ENCODE measurements at regions not wholly inside any gene's neighbourhood (a gene's known extent, or its start where the extent isn't known, plus 50 kb on each side); places are given as distances from the start of the nearest gene placed in this dataset.

GRCh38 chr17:33837281-33837680 is 417.8 kb upstream of the CCL2 start:
- POLR2A ChIA-PET = no interaction called here
- FAIRE-seq = no peak
- no peaks in the 10 kb centered on the region for H3K9me3 ChIP-seq (replicated peaks; ENCODE audit: control insufficient read depth, insufficient read depth, low read length)
- H3K9ac ChIP-seq (ENCODE audit: control insufficient read depth, insufficient read depth, low read length) = no peak overlapping the region
- no peaks in the 10 kb centered on the region; a peak in 1 of 4 replicates for H3K27me3 ChIP-seq (replicated peaks in 1 of 2; ENCODE audit: control insufficient read depth in 2 of 2, insufficient read depth in 2 of 2, low read length in 1 of 2)
- H3K4me3 ChIP-seq = no peak overlapping the region
- no peak for DNase-seq (ENCODE audit: low read depth, low spot score)
- no peaks in the 10 kb centered on the region for H3K36me3 ChIP-seq (ENCODE audit: control insufficient read depth in 2 of 2, insufficient read depth in 2 of 2, low read length in 1 of 2)
- no peaks in the 10 kb centered on the region for H3K79me2 ChIP-seq (ENCODE audit: control insufficient read depth, insufficient read depth, low read length)
- H3K27ac ChIP-seq (ENCODE audit: control insufficient read depth, insufficient read depth) = no peak overlapping the region
- H3K4me1 ChIP-seq (ENCODE audit: control insufficient read depth, insufficient read depth, low read length) = no peaks in the 10 kb centered on the region
- ATAC-seq = no peak
- RAD21 ChIA-PET (ENCODE audit: unreplicated experiment) = no interaction called here
- BruUV-seq (replicated peaks) = no TSS peak
- no peak overlapping the region for H3K4me2 ChIP-seq (ENCODE audit: control insufficient read depth, insufficient read depth)
- in situ Hi-C loops (cut with MboI) (no loop called here), intact Hi-C loops (cut with micrococcal nuclease; ENCODE audit: unreplicated experiment) (no loop called here)
- H2AFZ ChIP-seq (ENCODE audit: control insufficient read depth, low read depth, low read length) = no peak overlapping the region
- CTCF ChIA-PET = no interaction called here
- no peaks in the 10 kb centered on the region for H4K20me1 ChIP-seq (ENCODE audit: control insufficient read depth, insufficient read depth)
- SMC1A ChIA-PET (ENCODE audit: uncharacterized antibody, unreplicated experiment) = no interaction called here
- TF ChIP-seq, protein P1, sequence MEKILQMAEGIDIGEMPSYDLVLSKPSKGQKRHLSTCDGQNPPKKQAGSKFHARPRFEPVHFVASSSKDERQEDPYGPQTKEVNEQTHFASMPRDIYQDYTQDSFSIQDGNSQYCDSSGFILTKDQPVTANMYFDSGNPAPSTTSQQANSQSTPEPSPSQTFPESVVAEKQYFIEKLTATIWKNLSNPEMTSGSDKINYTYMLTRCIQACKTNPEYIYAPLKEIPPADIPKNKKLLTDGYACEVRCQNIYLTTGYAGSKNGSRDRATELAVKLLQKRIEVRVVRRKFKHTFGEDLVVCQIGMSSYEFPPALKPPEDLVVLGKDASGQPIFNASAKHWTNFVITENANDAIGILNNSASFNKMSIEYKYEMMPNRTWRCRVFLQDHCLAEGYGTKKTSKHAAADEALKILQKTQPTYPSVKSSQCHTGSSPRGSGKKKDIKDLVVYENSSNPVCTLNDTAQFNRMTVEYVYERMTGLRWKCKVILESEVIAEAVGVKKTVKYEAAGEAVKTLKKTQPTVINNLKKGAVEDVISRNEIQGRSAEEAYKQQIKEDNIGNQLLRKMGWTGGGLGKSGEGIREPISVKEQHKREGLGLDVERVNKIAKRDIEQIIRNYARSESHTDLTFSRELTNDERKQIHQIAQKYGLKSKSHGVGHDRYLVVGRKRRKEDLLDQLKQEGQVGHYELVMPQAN (conservative IDR thresholded peaks at IDR 0.05) = no peak
- TF ChIP-seq EGR1 (IDR thresholded peaks at IDR 0.05; ENCODE audit: borderline replicate concordance in 1 of 2, low read depth in 2 of 2, low read length in 2 of 2) = no peak
- TF ChIP-seq SP1 (IDR thresholded peaks at IDR 0.05; ENCODE audit: low read depth, low read length) = no peak
- no peak for TF ChIP-seq PRDM15 (CRISPR knock-in tag; IDR thresholded peaks at IDR 0.05)
- TF ChIP-seq SMARCA5 (IDR thresholded peaks at IDR 0.05) = no peak
- TF ChIP-seq SMAD1 (IDR thresholded peaks at IDR 0.05; ENCODE audit: low read depth, partially characterized antibody) = no peak
- TF ChIP-seq BRCA1 (IDR thresholded peaks at IDR 0.05; ENCODE audit: low read depth, low read length) = no peak
- TF ChIP-seq NRF1 (conservative IDR thresholded peaks at IDR 0.05; ENCODE audit: low read depth, low read length) = no peak
- no peak for TF ChIP-seq ZNF274 (IDR thresholded peaks at IDR 0.05; ENCODE audit: insufficient read depth, insufficient read length)
- TF ChIP-seq IKZF1 (conservative IDR thresholded peaks at IDR 0.05) = no peak
- no peak for TF ChIP-seq STAT1 (conservative IDR thresholded peaks at IDR 0.05)
- no peak for TF ChIP-seq RCOR1 (conservative IDR thresholded peaks at IDR 0.05; ENCODE audit: low read depth, low read length)
- TF ChIP-seq KDM1A (IDR thresholded peaks at IDR 0.05; ENCODE audit: borderline replicate concordance) = no peak
- TF ChIP-seq, protein P2, sequence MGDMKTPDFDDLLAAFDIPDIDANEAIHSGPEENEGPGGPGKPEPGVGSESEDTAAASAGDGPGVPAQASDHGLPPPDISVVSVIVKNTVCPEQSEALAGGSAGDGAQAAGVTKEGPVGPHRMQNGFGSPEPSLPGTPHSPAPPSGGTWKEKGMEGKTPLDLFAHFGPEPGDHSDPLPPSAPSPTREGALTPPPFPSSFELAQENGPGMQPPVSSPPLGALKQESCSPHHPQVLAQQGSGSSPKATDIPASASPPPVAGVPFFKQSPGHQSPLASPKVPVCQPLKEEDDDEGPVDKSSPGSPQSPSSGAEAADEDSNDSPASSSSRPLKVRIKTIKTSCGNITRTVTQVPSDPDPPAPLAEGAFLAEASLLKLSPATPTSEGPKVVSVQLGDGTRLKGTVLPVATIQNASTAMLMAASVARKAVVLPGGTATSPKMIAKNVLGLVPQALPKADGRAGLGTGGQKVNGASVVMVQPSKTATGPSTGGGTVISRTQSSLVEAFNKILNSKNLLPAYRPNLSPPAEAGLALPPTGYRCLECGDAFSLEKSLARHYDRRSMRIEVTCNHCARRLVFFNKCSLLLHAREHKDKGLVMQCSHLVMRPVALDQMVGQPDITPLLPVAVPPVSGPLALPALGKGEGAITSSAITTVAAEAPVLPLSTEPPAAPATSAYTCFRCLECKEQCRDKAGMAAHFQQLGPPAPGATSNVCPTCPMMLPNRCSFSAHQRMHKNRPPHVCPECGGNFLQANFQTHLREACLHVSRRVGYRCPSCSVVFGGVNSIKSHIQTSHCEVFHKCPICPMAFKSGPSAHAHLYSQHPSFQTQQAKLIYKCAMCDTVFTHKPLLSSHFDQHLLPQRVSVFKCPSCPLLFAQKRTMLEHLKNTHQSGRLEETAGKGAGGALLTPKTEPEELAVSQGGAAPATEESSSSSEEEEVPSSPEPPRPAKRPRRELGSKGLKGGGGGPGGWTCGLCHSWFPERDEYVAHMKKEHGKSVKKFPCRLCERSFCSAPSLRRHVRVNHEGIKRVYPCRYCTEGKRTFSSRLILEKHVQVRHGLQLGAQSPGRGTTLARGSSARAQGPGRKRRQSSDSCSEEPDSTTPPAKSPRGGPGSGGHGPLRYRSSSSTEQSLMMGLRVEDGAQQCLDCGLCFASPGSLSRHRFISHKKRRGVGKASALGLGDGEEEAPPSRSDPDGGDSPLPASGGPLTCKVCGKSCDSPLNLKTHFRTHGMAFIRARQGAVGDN (IDR thresholded peaks at IDR 0.05) = no peak
- TF ChIP-seq ZZZ3 (IDR thresholded peaks at IDR 0.05; ENCODE audit: control insufficient read depth, insufficient read length, low read depth) = no peak

Measured in GM12878 (cell line).